Prostate gland (tissue), 2 donors: ENCODE measurements at regions not wholly inside any gene's neighbourhood (a gene's known extent, or its start where the extent isn't known, plus 50 kb on each side); places are given as distances from the start of the nearest gene placed in this dataset.
"Not testable (repeated sequence)": the region's sequence is repeated elsewhere in the genome, so short reads cannot be mapped to it uniquely, and the experiment has no call there.

Source experiments
- CTCF ChIP-seq, 4 experiments: fragments of 200-600 bp in 2 of 4; fragments of 450-650 bp in 2 of 4; sonication (generic) in 2 of 4; IDR thresholded peaks; 1 replicate in 3 of 4; 2 replicates in 1 of 4; pipeline ENCODE4 v1.5.1; 2016 to 2019; ENCODE audit warnings: antibody characterized with exemption in 4 of 4, mild to moderate bottlenecking in 2 of 4, moderate library complexity in 2 of 4
- POLR2A ChIP-seq: fragments of 450-650 bp; IDR thresholded peaks from one replicate; pipeline ENCODE4 v1.6.1; 2016; ENCODE audit warnings: antibody characterized with exemption, mild to moderate bottlenecking
- POLR2AphosphoS5 ChIP-seq: sonication (generic); formaldehyde crosslinking; IDR thresholded peaks from one replicate; pipeline ENCODE4 v1.6.1; 2017; ENCODE audit warnings: antibody characterized with exemption

GRCh38 chr5:115420812-115421211 lies 123.8 kb downstream of the FEM1C start:
- not testable (repeated sequence) for TF ChIP-seq CTCF (IDR thresholded peaks at IDR 0.05); POLR2AphosphoS5; POLR2A
